Adrenal gland (tissue), 9 donors: ENCODE measurements at regions not wholly inside any gene's neighbourhood (a gene's known extent, or its start where the extent isn't known, plus 50 kb on each side); places are given as distances from the start of the nearest gene placed in this dataset.

Source experiments
- DNase-seq, 7 donors: peaks; one replicate each; pipeline ENCODE4 v3.0.0-alpha.2; 2019 to 2020
- H3K27ac ChIP-seq, 5 donors: fragments of 200-600 bp; sonication (generic) in 4 of 5; 1 replicate in 3 of 5; 2 replicates in 2 of 5; pipeline versions ENCODE4 v1.5.1 to v1.8.0; 2016 to 2020; ENCODE audit warnings: mild to moderate bottlenecking in 1 of 5
- H3K27me3 ChIP-seq: fragments of 200-600 bp; 2 replicates; pipeline ENCODE4 v1.8.0; 2021
- H3K36me3 ChIP-seq, 2 donors: fragments of 200-600 bp; replicated peaks in 1 of 2; 1 replicate in 1 of 2; 2 replicates in 1 of 2; pipeline versions ENCODE4 v1.5.1 to v1.8.0; 2018 to 2022
- H3K4me1 ChIP-seq, 2 donors: fragments of 200-600 bp; replicated peaks in 1 of 2; 1 replicate in 1 of 2; 2 replicates in 1 of 2; pipeline versions ENCODE4 v1.5.1 to v1.8.0; 2018 to 2021
- H3K4me3 ChIP-seq, 4 donors: fragments of 200-600 bp; sonication (generic) in 3 of 4; one replicate each; pipeline ENCODE4 v1.5.1; 2016 to 2018
- H3K9me3 ChIP-seq, 3 donors: fragments of 200-600 bp; sonication (generic) in 1 of 3; replicated peaks in 1 of 3; 1 replicate in 2 of 3; 2 replicates in 1 of 3; pipeline versions ENCODE4 v1.5.1 to v1.8.0; 2016 to 2021
- CTCF ChIP-seq, 6 experiments: fragments of 450-650 bp in 4 of 6; fragments of 200-600 bp in 2 of 6; sonication (generic) in 1 of 6; IDR thresholded peaks; 1 replicate in 5 of 6; 2 replicates in 1 of 6; pipeline versions ENCODE4 v1.5.1 to v1.8.0; 2016 to 2021; ENCODE audit warnings: antibody characterized with exemption in 6 of 6, mild to moderate bottlenecking in 2 of 6, moderate library complexity in 1 of 6
- POLR2A ChIP-seq, 2 donors: fragments of 450-650 bp; IDR thresholded peaks; one replicate each; pipeline ENCODE4 v1.6.1; 2017; ENCODE audit warnings: antibody characterized with exemption in 2 of 2, mild to moderate bottlenecking in 2 of 2, moderate library complexity in 1 of 2
- WGBS, 4 donors: extraction: QIAGEN DNeasy Blood & Tissue Kit in 2 of 4; methylation state at CpG; one replicate each; pipeline versions ENCODE4 v1.1.5 to v1.1.7; 2013 to 2017; 5-methylcytosine and 5-hydroxymethylcytosine counted together
- intact Hi-C, 2 donors: fragments of 100-400 bp; cut with DNase I; formaldehyde crosslinking; loops; one replicate each; pipeline versions ENCODE4 v1.14.1 to v1.15.0; 2022 to 2023
- donor health status: healthy with polysubstance abuse.
- donor health status: Bipolar disorder and iron deficiency.
- donor health status: DM: yes; HTN: yes; CAD: no.
- donor health status: DM: no; HTN: no; CAD: no.
- donor health status: DM: no; HTN: no; CAD: no.

DNA sequence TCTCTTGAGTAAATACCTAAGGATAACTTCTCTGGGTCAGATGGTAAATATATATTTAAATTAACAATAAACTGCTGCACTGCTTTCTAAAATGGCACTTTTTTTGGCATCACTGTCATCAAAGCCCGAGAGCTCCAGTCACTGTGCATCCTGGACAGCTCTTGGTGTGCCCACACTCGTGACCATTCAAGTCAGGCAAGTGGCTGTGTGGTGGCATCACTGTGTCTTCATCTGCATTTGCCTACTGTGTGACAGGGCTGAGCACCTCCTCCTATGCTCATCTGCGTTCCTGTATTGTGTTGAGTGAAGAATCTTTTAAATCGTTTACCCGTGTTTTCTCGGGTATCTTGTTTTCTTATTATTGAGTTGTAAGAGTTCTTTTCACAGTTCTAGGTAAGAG is 568.1 kb upstream of the SALL3 start:
- H3K4me1 ChIP-seq: no peaks in the 10 kb centered on the region
- no peak overlapping the region for H3K4me3 ChIP-seq
- WGBS, 4 donors: 82 to 87% (median 86%) methylated on average over 6 of the region's 6 CpGs
- no peaks in the 10 kb centered on the region for H3K36me3 ChIP-seq
- H3K27me3 ChIP-seq: no peaks in the 10 kb centered on the region
- no peaks in the 10 kb centered on the region for H3K9me3 ChIP-seq
- H3K27ac ChIP-seq: no peak overlapping the region
- intact Hi-C loops: no loop called here
- DNase-seq: no peak
- TF ChIP-seq CTCF (IDR thresholded peaks at IDR 0.05) (no peak), POLR2A (IDR thresholded peaks at IDR 0.05) (no peak)

- 73 to 85% methylated on average over 2 of the region's 2 CpGs; no CpG with 5 or more reads in 2 of the 4 donors for WGBS, 4 donors
- intact Hi-C loops: no loop called here
- H3K36me3 ChIP-seq: no peaks in the 10 kb centered on the region
Measured at GRCh38 chr18:78414302-78414701, 565.3 kb upstream of the SALL3 start.

GRCh38 chr18:78416853-78417252 is 562.8 kb upstream of the SALL3 start:
- Histone ChIP-seq H3K9me3 (no peaks in the 10 kb centered on the region), H3K27me3 (no peaks in the 10 kb centered on the region), H3K27ac (no peak overlapping the region), H3K4me3 (no peak overlapping the region), H3K4me1 (no peaks in the 10 kb centered on the region), H3K36me3 (no peaks in the 10 kb centered on the region)
- TF ChIP-seq POLR2A (IDR thresholded peaks at IDR 0.05) (no peak), CTCF (IDR thresholded peaks at IDR 0.05) (no peak)
- intact Hi-C loops: no loop called here
- 83 to 92% (median 90%) methylated on average over 5 of the region's 5 CpGs for WGBS, 4 donors
- no peak for DNase-seq

More at GRCh38 chr18:78414302-78414701, 565.3 kb upstream of the SALL3 start:
- no peak overlapping the region for H3K4me3 ChIP-seq
- H3K4me1 ChIP-seq: no peaks in the 10 kb centered on the region
- TF ChIP-seq CTCF (IDR thresholded peaks at IDR 0.05) (no peak), POLR2A (IDR thresholded peaks at IDR 0.05) (no peak)
- no peak for DNase-seq
- no peaks in the 10 kb centered on the region for H3K9me3 ChIP-seq
- H3K27ac ChIP-seq: no peak overlapping the region
- no peaks in the 10 kb centered on the region for H3K27me3 ChIP-seq

GRCh38 chr18:78418379-78418778 is 561.2 kb upstream of the SALL3 start:
- intact Hi-C loops: no loop called here
- Histone ChIP-seq H3K9me3 (no peaks in the 10 kb centered on the region), H3K36me3 (no peaks in the 10 kb centered on the region), H3K27ac (no peak overlapping the region), H3K4me1 (no peaks in the 10 kb centered on the region), H3K27me3 (no peaks in the 10 kb centered on the region), H3K4me3 (no peak overlapping the region)
- WGBS, 4 donors: 65 to 77% (median 68%) methylated on average over 7 of the region's 7 CpGs
- no peak for DNase-seq
- TF ChIP-seq CTCF (IDR thresholded peaks at IDR 0.05): no peak
- TF ChIP-seq POLR2A (IDR thresholded peaks at IDR 0.05): no peak
